Endothelial cell of umbilical vein (primary cell): ENCODE measurements at regions not wholly inside any gene's neighbourhood (a gene's known extent, or its start where the extent isn't known, plus 50 kb on each side); places are given as distances from the start of the nearest gene placed in this dataset.

Source experiments
- BruUV-seq: library from RNA; stranded (reverse); fragments of 400-500 nt; replicated peaks from 2 replicates; lab custom pipeline; 2021; lab: Mats Ljungman, UMichigan
- CTCF ChIA-PET: fragments of 300-600, 350-600 bp; sonication (Branson Sonifier 250); formaldehyde crosslinking; loops from one replicate; lab custom pipeline; 2021; ENCODE audit warnings: antibody characterized with exemption, inconsistent platforms; lab: Charles Lee
- POLR2A ChIA-PET: fragments of 300-600, 350-600 bp; sonication (Branson Sonifier 250); formaldehyde crosslinking; loops from one replicate; lab custom pipeline; 2021; ENCODE audit warnings: antibody characterized with exemption, inconsistent platforms; lab: Charles Lee
- DNase-seq: peaks from one replicate; pipeline ENCODE4 v3.0.0-alpha.2; 2011; ENCODE audit warnings: low read depth, low spot score
- FAIRE-seq: peaks from 2 replicates; lab custom pipeline; 2011; peaks lifted over from hg19 to GRCh38; lab: Jason Lieb, UNC
- H2AFZ ChIP-seq: 2 replicates; pipeline ENCODE4 v1.6.0; 2012; ENCODE audit warnings: low read depth, low read length, control low read depth, inconsistent platforms
- H3K27ac ChIP-seq: 2 replicates; pipeline ENCODE4 v1.5.1; 2011; ENCODE audit warnings: low read depth, mild to moderate bottlenecking, control low read depth, low read length, moderate library complexity; ENCODE audit not compliant: insufficient read depth
- H3K27me3 ChIP-seq, 2 experiments: 2 replicates each; pipeline versions ENCODE4 v1.6.0 to v1.6.1; 2011; ENCODE audit warnings: low read length in 2 of 2, mixed read lengths in 1 of 2; ENCODE audit not compliant: control insufficient read depth in 2 of 2, insufficient read depth in 2 of 2
- H3K36me3 ChIP-seq, 2 experiments: 2 replicates in 1 of 2; 3 replicates in 1 of 2; pipeline ENCODE4 v1.5.1; 2011; ENCODE audit warnings: low read length in 2 of 2, mild to moderate bottlenecking in 1 of 2, moderate library complexity in 1 of 2; ENCODE audit not compliant: control insufficient read depth in 2 of 2, insufficient read depth in 2 of 2; ENCODE audit errors: extremely low read depth in 1 of 2
- H3K4me1 ChIP-seq: 3 replicates; pipeline ENCODE4 v1.5.1; 2011; ENCODE audit warnings: mild to moderate bottlenecking, low read length; ENCODE audit not compliant: control insufficient read depth, insufficient read depth; ENCODE audit errors: extremely low read depth
- H3K4me2 ChIP-seq: 2 replicates; pipeline ENCODE4 v1.6.1; 2011; ENCODE audit warnings: low read length, control low read depth, mixed read lengths; ENCODE audit not compliant: insufficient read depth
- H3K4me3 ChIP-seq, 3 experiments: fragments of 200-600 bp in 1 of 3; sonication (generic), shearing (Covaris generic) in 1 of 3; replicated peaks in 1 of 3; 2 replicates each; pipeline ENCODE4 v1.5.1; 2011 to 2016; ENCODE audit warnings: control low read depth in 3 of 3, low read length in 3 of 3, mild to moderate bottlenecking in 2 of 3, inconsistent platforms in 1 of 3, low read depth in 1 of 3, moderate library complexity in 1 of 3; ENCODE audit not compliant: insufficient read depth in 1 of 3
- H3K79me2 ChIP-seq: 2 replicates; pipeline ENCODE4 v1.6.0; 2012; ENCODE audit warnings: low read length, inconsistent platforms; ENCODE audit not compliant: control insufficient read depth, insufficient read depth
- H3K9ac ChIP-seq: replicated peaks from 2 replicates; pipeline ENCODE3; 2011; ENCODE audit warnings: low read length, control low read depth; ENCODE audit not compliant: insufficient read depth; ENCODE audit errors: extremely low read depth
- H3K9me1 ChIP-seq: replicated peaks from 3 replicates; pipeline ENCODE4 v1.6.0; 2011; ENCODE audit warnings: mild to moderate bottlenecking, low read length; ENCODE audit not compliant: control insufficient read depth, insufficient read depth; ENCODE audit errors: extremely low read depth
- H3K9me3 ChIP-seq: replicated peaks from 2 replicates; pipeline ENCODE4 v1.5.1; 2012; ENCODE audit warnings: low read length, inconsistent platforms; ENCODE audit not compliant: control insufficient read depth, insufficient read depth
- H4K20me1 ChIP-seq: replicated peaks from 2 replicates; pipeline ENCODE3; 2011; ENCODE audit warnings: mild to moderate bottlenecking, low read length; ENCODE audit not compliant: control insufficient read depth, insufficient read depth; ENCODE audit errors: extremely low read depth
- CTCF ChIP-seq, 2 donors: IDR thresholded peaks; 1 replicate in 1 of 2; 2 replicates in 1 of 2; pipeline ENCODE4 v1.5.1; 2011; ENCODE audit warnings: low read length in 2 of 2, mild to moderate bottlenecking in 2 of 2, moderate library complexity in 2 of 2, control low read depth in 1 of 2, inconsistent platforms in 1 of 2, low read depth in 1 of 2; ENCODE audit not compliant: insufficient read depth in 1 of 2; ENCODE audit errors: extremely low read depth in 1 of 2
- EZH2 ChIP-seq: IDR thresholded peaks from 2 replicates; pipeline ENCODE4 v1.6.1; 2012; ENCODE audit warnings: borderline replicate concordance, low read depth, mild to moderate bottlenecking, moderate library complexity, low read length, inconsistent platforms; ENCODE audit not compliant: severe bottlenecking
- FOS ChIP-seq: IDR thresholded peaks from 2 replicates; pipeline ENCODE4 v1.6.1; 2011; ENCODE audit warnings: mild to moderate bottlenecking, low read length, moderate library complexity, borderline replicate concordance; ENCODE audit not compliant: insufficient read depth
- GATA2 ChIP-seq: IDR thresholded peaks from 2 replicates; pipeline ENCODE4 v1.7.0; 2011; ENCODE audit warnings: low read depth, mild to moderate bottlenecking, moderate library complexity, mixed read lengths, low read length; ENCODE audit not compliant: insufficient read length, insufficient read depth
- JUN ChIP-seq: IDR thresholded peaks from 2 replicates; pipeline ENCODE4 v1.6.1; 2011; ENCODE audit warnings: borderline replicate concordance, low read depth; ENCODE audit not compliant: insufficient read length, insufficient read depth
- MAX ChIP-seq: IDR thresholded peaks from 2 replicates; pipeline ENCODE4 v1.6.1; 2011; ENCODE audit not compliant: insufficient read depth, insufficient read length
- MYC ChIP-seq: IDR thresholded peaks from one replicate; pipeline ENCODE4 v1.6.1; 2011; ENCODE audit warnings: mild to moderate bottlenecking, low read depth, low read length
- POLR2A ChIP-seq: IDR thresholded peaks from 2 replicates; pipeline ENCODE4 v1.6.1; 2012; ENCODE audit warnings: low read depth, mild to moderate bottlenecking, control low read depth, low read length
- POLR2AphosphoS5 ChIP-seq: IDR thresholded peaks from 2 replicates; pipeline ENCODE4 v1.6.1; 2012; ENCODE audit warnings: low read depth, mild to moderate bottlenecking, control low read depth, low read length, moderate library complexity; ENCODE audit not compliant: insufficient read depth
- dilution Hi-C: fragments of 300-500 bp; cut with MboI; formaldehyde crosslinking; loops from one replicate; pipeline ENCODE4 v1.15.0; 2019; ENCODE audit warnings: low sequenced_read_pairs; ENCODE audit not compliant: extremely low pct_ligation_motif_present
- intact Hi-C: fragments of 100-400 bp; cut with micrococcal nuclease; formaldehyde crosslinking; loops from one replicate; pipeline ENCODE4 v1.10.0; 2022

GRCh38 chr13:61110732-61111131 is 304.9 kb downstream of the PCDH20 start:
- Histone ChIP-seq H4K20me1 (no peaks in the 10 kb centered on the region), H3K9me3 (no peaks in the 10 kb centered on the region), H2AFZ (no peak overlapping the region), H3K27ac (no peak overlapping the region), H3K79me2 (no peaks in the 10 kb centered on the region), H3K36me3 (no peaks in the 10 kb centered on the region), H3K4me3 (no peak overlapping the region), H3K4me2 (no peak overlapping the region), H3K4me1 (no peaks in the 10 kb centered on the region), H3K9ac (no peak overlapping the region), H3K9me1 (no peaks in the 10 kb centered on the region), H3K27me3 (no peaks in the 10 kb centered on the region)
- ChIA-PET CTCF (no interaction called here), POLR2A (no interaction called here)
- intact Hi-C loops (no loop called here), dilution Hi-C loops (no loop called here)
- TF ChIP-seq EZH2, result no peak
- TF ChIP-seq CTCF (IDR thresholded peaks at IDR 0.05; ENCODE audit: extremely low read depth in 1 of 2, insufficient read depth in 1 of 2, low read depth in 1 of 2, low read length in 2 of 2), result no peak
- TF ChIP-seq POLR2AphosphoS5, result no peak
- no peak for TF ChIP-seq FOS
- no peak for DNase-seq
- no peak for FAIRE-seq
- BruUV-seq, result no TSS peak

GRCh38 chr13:61109741-61110140 is 305.9 kb downstream of the PCDH20 start:
- no peak for TF ChIP-seq JUN
- no peak for TF ChIP-seq GATA2
- TF ChIP-seq EZH2, result no peak
- TF ChIP-seq CTCF (IDR thresholded peaks at IDR 0.05; ENCODE audit: extremely low read depth in 1 of 2, insufficient read depth in 1 of 2, low read depth in 1 of 2, low read length in 2 of 2), result no peak
- no peak for TF ChIP-seq POLR2A
- TF ChIP-seq POLR2AphosphoS5, result no peak
- TF ChIP-seq FOS, result no peak
- TF ChIP-seq MAX, result no peak
- TF ChIP-seq MYC, result no peak
- ChIA-PET POLR2A (no interaction called here), CTCF (no interaction called here)
- Histone ChIP-seq H3K9me1 (no peaks in the 10 kb centered on the region), H3K9me3 (no peaks in the 10 kb centered on the region), H3K4me1 (no peaks in the 10 kb centered on the region), H3K4me2 (no peak overlapping the region), H3K9ac (no peak overlapping the region), H4K20me1 (no peaks in the 10 kb centered on the region), H3K4me3 (no peak overlapping the region), H3K27me3 (no peaks in the 10 kb centered on the region), H3K79me2 (no peaks in the 10 kb centered on the region), H3K36me3 (no peaks in the 10 kb centered on the region), H2AFZ (no peak overlapping the region), H3K27ac (no peak overlapping the region)
- intact Hi-C loops (no loop called here), dilution Hi-C loops (no loop called here)
- no peak for DNase-seq
- no peak for FAIRE-seq
- BruUV-seq, result no TSS peak
